LNCaP clone FGC (cell line): ENCODE measurements at regions not wholly inside any gene's neighbourhood (a gene's known extent, or its start where the extent isn't known, plus 50 kb on each side); places are given as distances from the start of the nearest gene placed in this dataset.

Experiments used
- DNase-seq: peaks from one replicate; pipeline ENCODE4 v3.0.0-alpha.2; 2011; ENCODE audit warnings: low read depth
- H3K4me3 ChIP-seq: 2 replicates; pipeline ENCODE4 v1.5.1; 2011; ENCODE audit warnings: mild to moderate bottlenecking, low read depth, low read length, control low read depth
- TF ChIP-seq, protein P1 (sequence below): IDR thresholded peaks from 2 replicates; pipeline ENCODE4 v1.5.1; 2012; ENCODE audit warnings: mild to moderate bottlenecking; ENCODE audit not compliant: control insufficient read depth, insufficient read depth; ENCODE audit errors: extremely low read depth

DNA sequence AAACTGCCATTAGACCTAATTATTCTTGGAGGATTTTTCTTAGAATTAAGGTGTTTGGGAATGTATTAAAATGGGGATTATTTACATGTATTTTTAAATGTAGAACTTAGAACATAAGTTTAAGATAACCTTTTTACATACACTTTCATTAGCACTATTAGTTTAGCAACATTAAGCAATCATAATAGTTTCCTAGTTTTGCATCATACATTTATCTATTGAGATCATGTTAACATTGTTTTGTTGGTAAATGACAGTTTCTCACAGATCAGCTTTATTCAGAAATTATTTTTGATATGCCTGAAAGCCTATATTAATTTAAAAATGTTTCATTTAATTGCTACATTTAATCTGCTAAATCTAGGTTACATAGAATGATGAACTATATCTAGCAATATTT lies 189.7 kb upstream of the PPP1R3A start:
- TF ChIP-seq, protein P1, sequence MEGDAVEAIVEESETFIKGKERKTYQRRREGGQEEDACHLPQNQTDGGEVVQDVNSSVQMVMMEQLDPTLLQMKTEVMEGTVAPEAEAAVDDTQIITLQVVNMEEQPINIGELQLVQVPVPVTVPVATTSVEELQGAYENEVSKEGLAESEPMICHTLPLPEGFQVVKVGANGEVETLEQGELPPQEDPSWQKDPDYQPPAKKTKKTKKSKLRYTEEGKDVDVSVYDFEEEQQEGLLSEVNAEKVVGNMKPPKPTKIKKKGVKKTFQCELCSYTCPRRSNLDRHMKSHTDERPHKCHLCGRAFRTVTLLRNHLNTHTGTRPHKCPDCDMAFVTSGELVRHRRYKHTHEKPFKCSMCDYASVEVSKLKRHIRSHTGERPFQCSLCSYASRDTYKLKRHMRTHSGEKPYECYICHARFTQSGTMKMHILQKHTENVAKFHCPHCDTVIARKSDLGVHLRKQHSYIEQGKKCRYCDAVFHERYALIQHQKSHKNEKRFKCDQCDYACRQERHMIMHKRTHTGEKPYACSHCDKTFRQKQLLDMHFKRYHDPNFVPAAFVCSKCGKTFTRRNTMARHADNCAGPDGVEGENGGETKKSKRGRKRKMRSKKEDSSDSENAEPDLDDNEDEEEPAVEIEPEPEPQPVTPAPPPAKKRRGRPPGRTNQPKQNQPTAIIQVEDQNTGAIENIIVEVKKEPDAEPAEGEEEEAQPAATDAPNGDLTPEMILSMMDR, result no peak
- no peak for DNase-seq
- no peak overlapping the region for H3K4me3 ChIP-seq

DNA sequence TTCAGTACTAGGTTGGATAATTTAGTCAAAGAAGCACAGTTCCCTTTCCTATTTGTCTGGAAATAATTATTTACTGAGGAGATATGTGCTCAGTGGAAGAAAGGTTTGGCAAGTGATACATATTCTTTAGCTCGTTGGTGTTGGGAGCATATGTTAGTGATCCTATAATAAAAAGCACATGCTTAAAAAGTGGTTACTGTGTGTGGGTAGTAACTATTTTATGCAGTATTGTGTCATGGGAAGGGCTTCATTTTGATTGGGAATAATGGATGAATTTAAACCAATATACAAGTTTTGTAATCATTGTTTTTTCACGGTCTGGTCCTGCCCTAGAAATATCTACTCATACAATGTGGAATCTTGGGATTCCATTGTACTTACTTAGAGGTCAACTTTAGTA lies 188.7 kb upstream of the PPP1R3A start:
- TF ChIP-seq, protein P1, result no peak

DNA sequence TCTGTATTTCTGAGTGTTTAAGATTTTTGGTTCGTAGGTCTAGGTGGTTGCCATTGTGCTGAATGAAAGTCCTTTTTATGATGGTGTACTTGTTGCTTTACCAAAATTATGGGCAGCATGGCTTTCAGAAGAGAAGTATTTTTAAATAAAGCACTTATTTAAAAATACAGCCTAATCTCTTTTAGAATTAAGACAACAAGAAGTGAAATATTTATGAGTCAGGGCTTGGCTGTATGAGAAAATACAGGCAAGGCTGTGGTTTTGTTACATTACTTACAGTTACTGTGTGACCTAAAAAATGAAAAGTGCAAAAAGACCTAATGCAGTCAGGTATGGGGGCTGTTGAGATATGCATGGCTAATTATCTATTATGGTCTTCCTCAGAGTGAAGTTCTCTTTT lies 185.2 kb upstream of the PPP1R3A start:
- TF ChIP-seq, protein P1, result no peak
- DNase-seq, result no peak

More for the DNA sequence above, 188.7 kb upstream of the PPP1R3A start:
- DNase-seq, result no peak
- no peak overlapping the region for H3K4me3 ChIP-seq

DNA sequence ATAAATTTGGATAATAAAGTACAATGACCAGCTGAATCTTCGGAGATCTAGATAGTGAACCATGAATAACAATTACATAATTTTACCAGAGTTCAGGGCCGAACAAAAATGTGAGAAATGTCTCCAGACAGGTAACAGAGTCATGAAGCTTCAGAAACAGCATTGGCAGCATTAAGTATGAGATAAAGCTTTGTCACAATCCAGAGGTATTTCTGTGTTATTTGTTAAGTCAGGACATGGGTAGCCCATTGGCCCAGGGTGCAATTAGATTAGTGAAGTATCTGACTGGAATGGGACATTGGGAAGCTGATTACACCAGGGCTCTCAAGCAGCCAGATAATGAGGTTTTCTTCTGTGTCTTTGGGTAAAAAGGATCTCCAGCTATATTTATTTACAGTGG lies 184.2 kb upstream of the PPP1R3A start:
- TF ChIP-seq, protein P1, result no peak
- DNase-seq, result no peak
- no peak overlapping the region for H3K4me3 ChIP-seq

More for the DNA sequence above, 185.2 kb upstream of the PPP1R3A start:
- H3K4me3 ChIP-seq, result no peak overlapping the region

DNA sequence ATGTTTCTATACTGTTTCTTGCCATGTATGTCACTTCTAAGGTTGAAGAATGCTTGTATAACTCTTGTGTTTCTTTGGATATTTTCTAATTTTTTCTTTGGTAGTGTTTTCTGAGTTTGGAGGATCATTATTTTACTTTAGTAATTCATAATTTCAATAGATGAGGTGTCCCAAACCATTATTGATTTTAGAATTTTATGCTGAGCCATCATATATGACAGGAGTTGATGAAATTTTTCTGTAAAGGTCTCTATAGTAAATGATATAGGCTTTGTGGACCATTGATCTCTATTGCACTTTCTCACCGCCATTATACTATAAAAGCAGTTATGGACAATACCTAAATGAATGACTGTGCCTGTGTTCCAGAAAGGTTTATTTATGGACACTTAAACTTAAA lies 183.3 kb upstream of the PPP1R3A start:
- TF ChIP-seq, protein P1, result no peak
- no peak for DNase-seq
- H3K4me3 ChIP-seq, result no peak overlapping the region

DNA sequence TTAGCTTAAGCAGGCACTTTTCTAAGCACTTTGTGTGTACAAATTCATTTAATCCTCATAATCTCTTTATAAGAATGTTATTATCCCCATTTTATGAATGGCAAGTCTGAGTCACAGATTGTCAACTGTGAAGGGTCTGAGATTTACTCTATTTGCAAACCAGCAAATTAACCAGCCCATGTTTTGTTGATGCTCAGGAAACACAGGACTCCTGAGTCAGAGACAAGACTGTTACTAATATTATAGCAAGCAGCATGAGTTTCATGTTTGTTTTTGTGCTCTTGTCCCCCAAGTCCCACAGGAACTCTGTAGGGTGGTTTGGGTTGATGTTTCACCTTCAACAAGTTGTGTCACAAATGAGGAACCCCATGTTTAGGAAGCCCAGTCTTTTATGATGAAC lies 182.0 kb upstream of the PPP1R3A start:
- TF ChIP-seq, protein P1, result no peak
- DNase-seq, result no peak
- H3K4me3 ChIP-seq, result no peak overlapping the region

DNA sequence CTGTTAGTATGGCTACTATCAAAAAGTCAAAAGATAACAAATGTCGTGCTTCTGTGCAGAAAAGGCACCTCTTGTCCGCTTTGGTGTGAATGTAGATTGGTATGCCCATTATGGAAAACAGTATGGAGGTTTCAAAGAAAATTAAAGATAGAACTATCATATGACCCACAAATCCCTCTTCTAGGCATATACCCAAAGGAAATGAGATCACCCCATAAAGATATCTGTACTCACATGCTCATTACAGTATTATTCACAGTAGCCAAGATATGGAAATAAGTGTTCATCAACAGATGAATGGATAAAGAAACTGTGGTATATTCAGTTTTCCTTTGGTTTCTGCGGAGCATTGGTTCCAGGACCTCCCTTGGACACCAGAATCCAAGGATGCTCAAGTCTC lies 180.5 kb upstream of the PPP1R3A start:
- DNase-seq, result no peak
- H3K4me3 ChIP-seq, result no peak overlapping the region
- TF ChIP-seq, protein P1, result no peak
